ENCODE measurements at regions not wholly inside any gene's neighbourhood (a gene's known extent, or its start where the extent isn't known, plus 50 kb on each side); places are given as distances from the start of the nearest gene placed in this dataset.

DNA sequence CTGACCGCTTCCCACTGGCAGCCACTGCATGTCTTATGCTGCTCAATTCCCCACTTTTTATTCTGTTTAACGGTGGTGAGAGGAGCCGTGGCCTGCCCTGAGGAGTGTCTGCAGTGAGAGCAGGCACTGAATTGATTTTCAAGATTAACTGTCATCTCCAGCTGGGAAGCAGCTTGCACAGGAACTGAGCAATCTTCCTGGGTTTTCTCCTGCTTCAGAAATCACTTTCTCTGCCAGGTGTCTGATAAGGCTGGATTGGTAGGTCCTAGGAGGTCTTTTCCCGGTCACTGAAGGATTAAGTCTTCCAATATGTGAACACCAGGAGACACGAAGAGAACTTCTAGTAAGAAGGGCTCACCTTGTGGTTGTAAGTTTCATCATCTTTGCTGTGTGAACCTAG is 181.1 kb upstream of the RAD23B start:
- DNase-seq = no peak
- POLR2A ChIA-PET = no interaction called here
- no peak overlapping the region for H3K27ac Mint-ChIP-seq
- no peaks in the 10 kb centered on the region for H3K36me3 Mint-ChIP-seq (ENCODE audit: low read depth)
- CTCF ChIA-PET = no interaction called here
- no peaks in the 10 kb centered on the region for H3K27me3 Mint-ChIP-seq
- H3K4me3 Mint-ChIP-seq = no peak overlapping the region
- H3K9me3 Mint-ChIP-seq = no peaks in the 10 kb centered on the region
- no peaks in the 10 kb centered on the region for H3K4me1 Mint-ChIP-seq

DNA sequence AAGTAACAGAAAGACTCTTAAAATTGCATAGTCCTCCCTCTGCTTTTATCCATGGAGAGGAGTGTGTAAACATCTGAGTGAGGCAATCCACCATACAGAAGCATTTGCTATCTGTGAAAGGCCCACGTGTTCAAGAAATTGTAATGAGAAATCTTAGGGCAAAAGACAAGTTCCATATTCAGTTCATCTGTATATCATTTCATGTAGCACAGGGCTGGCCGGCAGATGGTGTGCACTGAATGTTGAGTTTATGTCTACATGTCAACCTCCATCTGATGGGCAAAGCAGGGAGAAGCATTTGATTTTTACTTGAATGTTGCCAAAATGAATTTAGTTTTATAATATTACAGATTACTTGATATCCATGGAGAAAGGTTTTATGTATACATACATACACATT is 179.5 kb upstream of the RAD23B start:
- CTCF ChIA-PET = interaction anchor here (0.7 kb wide), 1 partner anchor 27 kb away, joined by 3 read pairs; no protein-coding TSS in a partner anchor

DNA sequence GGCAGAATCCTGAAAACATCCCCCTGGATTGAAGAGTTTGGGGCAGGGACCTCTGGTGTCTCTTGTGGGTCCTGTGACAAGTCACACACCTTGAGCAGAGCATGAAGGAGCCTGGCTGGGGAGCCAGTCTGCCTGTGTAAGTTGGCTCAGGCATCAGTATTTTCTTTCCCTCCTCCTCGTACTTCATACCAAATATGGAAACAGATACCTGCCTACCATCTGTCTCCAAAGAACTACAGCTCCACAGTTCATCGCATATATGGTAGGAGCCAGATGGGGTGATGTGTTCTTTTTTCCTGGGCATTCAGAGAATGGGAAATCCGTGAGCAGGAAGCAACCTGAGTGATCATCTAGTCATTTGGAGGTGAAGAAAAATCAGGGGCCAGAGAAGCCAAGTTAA is 177.3 kb upstream of the RAD23B start:
- Mint-ChIP-seq H3K4me1 (no peaks in the 10 kb centered on the region), H3K27me3 (peaks cover 4% of the 10 kb centered on the region), H3K27ac (no peak overlapping the region), H3K9me3 (no peaks in the 10 kb centered on the region), H3K36me3 (ENCODE audit: low read depth) (no peaks in the 10 kb centered on the region), H3K4me3 (no peak overlapping the region)
- ChIA-PET POLR2A (no interaction called here), CTCF (interaction anchor here (0.5 kb wide), 2 partner anchors 447 to 475 kb away, joined by 4 read pairs; no protein-coding TSS in a partner anchor)
- no peak for DNase-seq

More for the DNA sequence above, 179.5 kb upstream of the RAD23B start:
- no peak for DNase-seq
- Mint-ChIP-seq H3K27ac (no peak overlapping the region), H3K4me3 (no peak overlapping the region), H3K9me3 (no peaks in the 10 kb centered on the region), H3K36me3 (ENCODE audit: low read depth) (no peaks in the 10 kb centered on the region), H3K27me3 (no peaks in the 10 kb centered on the region), H3K4me1 (no peaks in the 10 kb centered on the region)
- POLR2A ChIA-PET = no interaction called here

DNA sequence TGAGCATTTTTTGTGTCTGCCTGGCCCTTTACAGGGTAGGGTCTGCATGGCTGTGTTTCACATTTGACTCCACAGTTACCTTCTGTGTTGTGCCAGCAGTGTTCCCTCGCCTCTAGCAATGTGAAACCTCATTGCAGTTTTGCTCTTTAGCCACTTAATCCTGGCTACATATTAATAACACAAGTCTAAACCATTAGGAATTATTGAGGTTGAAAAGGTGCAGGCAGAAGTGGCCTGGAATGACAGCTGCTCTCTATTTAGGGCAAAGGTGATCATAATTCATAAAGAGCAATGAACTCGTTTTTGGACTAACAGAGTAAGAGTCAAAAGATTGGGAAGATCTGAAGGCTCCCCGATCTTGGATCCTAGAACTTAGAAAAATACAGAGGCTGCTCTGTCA is 176.7 kb upstream of the RAD23B start:
- Mint-ChIP-seq H3K27me3 (peaks cover 4% of the 10 kb centered on the region), H3K27ac (no peak overlapping the region), H3K9me3 (no peaks in the 10 kb centered on the region), H3K4me1 (no peaks in the 10 kb centered on the region), H3K36me3 (ENCODE audit: low read depth) (no peaks in the 10 kb centered on the region), H3K4me3 (no peak overlapping the region)
- POLR2A ChIA-PET = no interaction called here
- CTCF ChIA-PET = interaction anchor here (0.5 kb wide), 1 partner anchor 446 kb away, joined by 4 read pairs; no protein-coding TSS in a partner anchor
- DNase-seq = no peak

DNA sequence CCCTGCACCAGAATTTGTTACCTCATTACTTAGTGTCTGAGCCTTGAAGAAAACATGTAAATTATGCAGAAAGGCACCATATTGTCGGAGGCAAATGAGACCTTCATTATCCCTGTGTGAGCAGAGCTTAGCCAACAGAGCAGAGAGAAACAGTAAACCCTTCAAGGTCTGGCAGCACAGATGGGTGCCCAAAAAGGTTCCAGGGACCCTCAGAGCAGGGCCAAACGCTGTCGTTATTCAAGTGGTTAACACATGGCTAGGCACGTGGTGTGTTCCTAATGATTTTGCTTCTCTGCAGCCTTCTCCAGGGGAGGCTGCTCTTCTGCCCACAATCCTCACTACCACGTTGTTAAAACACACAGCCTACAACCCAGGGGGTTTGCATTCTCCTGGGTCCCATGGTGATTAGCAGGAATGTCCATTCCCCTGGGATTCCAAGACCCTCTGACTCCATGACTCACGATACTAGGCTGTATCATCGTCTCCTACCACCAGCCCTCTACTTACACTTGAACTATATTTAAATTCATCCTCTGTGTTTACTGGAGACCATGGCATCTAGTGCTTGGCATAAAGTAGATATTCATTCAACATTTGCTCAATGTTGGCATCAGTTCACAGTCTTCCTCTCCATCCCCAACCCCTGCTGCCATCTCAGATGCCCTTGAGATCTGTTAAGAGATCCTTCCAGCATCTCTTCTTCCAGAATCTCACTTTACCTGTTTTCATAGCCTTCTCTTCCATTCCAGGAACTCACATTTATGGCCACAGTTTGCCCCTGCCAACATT is 174.5 kb upstream of the RAD23B start:
- no peak overlapping the region for H3K27ac Mint-ChIP-seq
- no peak for DNase-seq
- H3K9me3 Mint-ChIP-seq = no peaks in the 10 kb centered on the region
- H3K4me1 Mint-ChIP-seq = no peaks in the 10 kb centered on the region
- H3K4me3 Mint-ChIP-seq = no peak overlapping the region
- ChIA-PET CTCF (no interaction called here), POLR2A (no interaction called here)
- peaks cover 6% of the 10 kb centered on the region for H3K27me3 Mint-ChIP-seq
- H3K36me3 Mint-ChIP-seq (ENCODE audit: low read depth) = no peaks in the 10 kb centered on the region

DNA sequence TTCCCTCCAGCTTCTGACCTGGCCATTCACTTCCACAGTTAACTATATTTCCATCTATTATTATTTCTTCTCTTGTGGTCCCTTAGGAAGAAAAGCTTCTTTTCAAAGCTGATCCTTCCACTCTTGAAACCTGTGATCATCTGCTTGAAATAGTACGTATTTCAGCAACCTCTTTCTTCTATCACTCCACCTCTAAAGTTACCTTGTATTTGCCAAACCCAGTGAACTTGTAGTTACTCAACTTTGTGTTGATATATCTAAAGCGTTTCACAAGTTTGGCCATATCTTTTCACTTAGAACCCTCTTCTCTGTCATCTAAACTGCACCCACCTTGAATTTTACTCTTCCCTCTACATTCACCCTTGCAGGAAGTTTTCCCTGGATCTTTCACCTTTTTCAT is 173.8 kb upstream of the RAD23B start:
- Mint-ChIP-seq H3K9me3 (no peaks in the 10 kb centered on the region), H3K36me3 (ENCODE audit: low read depth) (no peaks in the 10 kb centered on the region), H3K4me1 (peaks cover 3% of the 10 kb centered on the region), H3K27ac (no peak overlapping the region), H3K4me3 (no peak overlapping the region), H3K27me3 (peaks cover 6% of the 10 kb centered on the region)
- no peak for DNase-seq
- POLR2A ChIA-PET = no interaction called here
- CTCF ChIA-PET = no interaction called here

DNA sequence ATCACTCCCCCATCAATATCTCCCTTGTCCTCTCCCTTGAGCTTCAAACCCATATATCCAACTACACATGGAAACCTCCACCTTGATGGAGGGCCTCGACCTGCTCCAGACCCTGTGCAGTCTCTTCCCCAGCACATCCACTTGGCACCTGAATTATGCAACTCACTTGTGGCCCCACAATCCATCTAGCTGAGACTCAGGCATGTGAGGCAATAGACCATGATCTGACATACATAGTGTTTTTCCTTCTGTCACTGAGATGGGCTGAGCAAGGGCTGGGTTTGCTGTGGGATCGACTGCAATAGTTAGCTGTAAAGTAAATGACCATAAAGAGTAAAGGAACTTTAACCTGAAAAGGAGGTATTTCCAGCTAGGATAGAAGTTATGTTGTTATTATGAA is 172.9 kb upstream of the RAD23B start:
- ChIA-PET POLR2A (no interaction called here), CTCF (no interaction called here)
- H3K4me3 Mint-ChIP-seq = no peak overlapping the region
- no peaks in the 10 kb centered on the region for H3K9me3 Mint-ChIP-seq
- H3K27me3 Mint-ChIP-seq = peaks cover 6% of the 10 kb centered on the region
- DNase-seq = no peak
- H3K4me1 Mint-ChIP-seq = peaks cover 6% of the 10 kb centered on the region
- no peaks in the 10 kb centered on the region for H3K36me3 Mint-ChIP-seq (ENCODE audit: low read depth)
- no peak overlapping the region for H3K27ac Mint-ChIP-seq

DNA sequence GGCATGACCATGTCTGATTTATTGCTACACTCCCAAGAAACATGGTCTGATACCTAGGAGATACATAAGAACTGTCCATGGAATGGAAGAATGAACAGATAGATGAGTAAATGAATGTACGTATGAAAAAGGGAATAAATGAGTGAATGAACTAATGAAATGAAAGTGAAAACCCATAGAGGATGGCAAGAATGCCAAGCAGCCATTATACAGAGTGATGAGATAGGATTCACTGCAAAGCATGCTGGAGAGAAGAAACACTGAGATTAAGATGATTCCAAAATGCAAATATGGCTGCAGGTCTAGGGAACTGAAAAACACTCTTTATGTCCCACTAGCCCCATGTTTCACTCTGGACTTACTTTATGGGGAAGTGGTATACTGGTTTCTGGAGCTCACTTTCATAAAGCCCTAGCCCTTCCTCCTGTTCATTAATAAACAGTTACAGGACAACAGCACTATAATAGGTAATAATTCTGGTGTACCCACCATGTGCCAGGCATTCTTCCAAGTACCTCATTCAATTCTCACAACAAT is 170.3 kb upstream of the RAD23B start:
- no peak overlapping the region for H3K4me3 Mint-ChIP-seq
- peaks cover 6% of the 10 kb centered on the region for H3K4me1 Mint-ChIP-seq
- ChIA-PET POLR2A (no interaction called here), CTCF (no interaction called here)
- no peak for DNase-seq
- H3K27me3 Mint-ChIP-seq = peaks cover 6% of the 10 kb centered on the region
- H3K9me3 Mint-ChIP-seq = no peaks in the 10 kb centered on the region
- no peaks in the 10 kb centered on the region for H3K36me3 Mint-ChIP-seq (ENCODE audit: low read depth)
- H3K27ac Mint-ChIP-seq = no peak overlapping the region

DNA sequence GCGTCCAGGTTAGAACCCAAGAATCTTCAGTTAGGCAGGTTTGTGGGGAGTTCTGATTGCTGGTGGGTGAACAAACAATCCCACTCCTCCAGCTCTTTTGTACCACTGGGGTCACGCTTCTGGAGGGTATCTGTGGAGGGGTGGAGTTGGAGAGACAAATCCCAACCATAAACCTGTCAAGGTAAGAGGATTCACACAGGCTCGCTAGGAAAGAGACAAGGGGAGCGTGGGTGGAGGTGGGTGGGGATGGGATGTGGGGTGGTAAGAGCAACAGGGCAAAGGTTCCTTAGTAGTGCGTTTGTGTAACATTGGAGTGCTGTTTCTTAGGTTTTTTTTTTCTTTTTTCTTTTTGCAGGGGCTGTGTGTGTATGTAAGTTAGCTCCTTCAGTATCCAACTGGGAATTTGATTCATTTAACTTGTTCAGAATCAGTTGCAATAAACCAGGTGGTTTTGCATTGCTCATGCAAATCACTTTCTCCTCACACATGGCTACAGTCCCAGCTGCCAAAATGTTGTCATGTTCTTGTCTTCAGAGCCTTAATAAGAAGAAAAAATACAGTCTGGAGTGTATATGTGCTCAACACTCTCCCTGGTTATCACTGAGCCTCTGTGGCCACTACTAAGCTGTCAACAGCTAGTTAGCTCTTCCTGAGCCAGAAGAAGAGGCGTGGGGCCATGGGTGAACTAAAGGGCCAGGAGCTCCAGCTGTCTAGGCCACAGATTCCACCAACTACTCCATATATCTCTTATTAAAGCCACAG is 164.0 kb upstream of the RAD23B start:
- ChIA-PET POLR2A (no interaction called here), CTCF (interaction anchor here (0.7 kb wide), 1 partner anchor 57 kb away, joined by 6 read pairs; no protein-coding TSS in a partner anchor)
- Mint-ChIP-seq H3K4me1 (peaks cover 6% of the 10 kb centered on the region), H3K36me3 (ENCODE audit: low read depth) (no peaks in the 10 kb centered on the region), H3K27ac (no peak overlapping the region), H3K27me3 (no peaks in the 10 kb centered on the region), H3K9me3 (no peaks in the 10 kb centered on the region), H3K4me3 (no peak overlapping the region)
- no peak for DNase-seq

DNA sequence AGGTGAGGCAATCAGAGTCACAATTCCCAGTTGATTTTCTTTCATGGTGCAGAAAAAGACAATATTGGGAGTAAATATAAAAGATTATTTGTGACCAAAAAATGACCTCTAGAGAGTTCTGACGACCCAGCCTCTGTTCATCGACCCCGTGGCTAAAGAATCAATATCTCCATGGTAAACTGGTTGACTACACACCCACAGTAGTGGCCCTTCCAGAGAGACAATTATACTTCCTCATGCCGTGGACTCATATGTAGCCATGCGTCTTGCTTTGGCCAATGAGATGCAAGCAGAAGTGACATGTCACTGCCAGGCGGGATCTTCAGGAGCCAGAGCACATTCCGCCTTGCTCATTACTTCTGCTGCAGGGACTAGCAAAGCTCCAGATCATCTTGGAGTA is 163.3 kb upstream of the RAD23B start:
- DNase-seq = no peak
- Mint-ChIP-seq H3K4me3 (no peak overlapping the region), H3K27ac (no peak overlapping the region), H3K36me3 (ENCODE audit: low read depth) (no peaks in the 10 kb centered on the region), H3K9me3 (no peaks in the 10 kb centered on the region), H3K27me3 (peaks cover under 1% of the 10 kb centered on the region), H3K4me1 (peaks cover under 1% of the 10 kb centered on the region)
- POLR2A ChIA-PET = no interaction called here
- CTCF ChIA-PET = no interaction called here

DNA sequence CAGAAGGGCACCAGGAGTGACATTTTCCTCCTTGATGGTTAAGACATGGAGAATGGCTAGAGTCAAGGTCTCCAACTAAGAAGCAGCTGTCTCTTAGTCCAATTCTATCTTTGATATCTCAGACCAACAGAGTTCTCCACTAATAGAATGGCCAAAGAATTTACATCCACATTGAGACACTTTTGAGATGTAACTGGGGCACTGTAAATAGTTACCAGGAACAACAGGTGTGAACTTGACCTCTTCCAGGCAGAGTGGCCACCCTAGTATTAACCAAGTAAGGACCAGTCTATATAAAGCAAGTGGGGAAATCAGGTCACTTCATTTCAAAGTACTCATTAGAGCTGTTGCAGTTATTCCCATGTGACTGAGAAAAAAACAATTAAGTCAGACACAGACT is 159.7 kb upstream of the RAD23B start:
- H3K9me3 Mint-ChIP-seq = no peaks in the 10 kb centered on the region
- H3K4me3 Mint-ChIP-seq = no peak overlapping the region
- no peak overlapping the region for H3K27ac Mint-ChIP-seq
- ChIA-PET CTCF (no interaction called here), POLR2A (no interaction called here)
- H3K4me1 Mint-ChIP-seq = no peaks in the 10 kb centered on the region
- peaks cover 6% of the 10 kb centered on the region for H3K27me3 Mint-ChIP-seq
- DNase-seq = no peak
- no peaks in the 10 kb centered on the region for H3K36me3 Mint-ChIP-seq (ENCODE audit: low read depth)

DNA sequence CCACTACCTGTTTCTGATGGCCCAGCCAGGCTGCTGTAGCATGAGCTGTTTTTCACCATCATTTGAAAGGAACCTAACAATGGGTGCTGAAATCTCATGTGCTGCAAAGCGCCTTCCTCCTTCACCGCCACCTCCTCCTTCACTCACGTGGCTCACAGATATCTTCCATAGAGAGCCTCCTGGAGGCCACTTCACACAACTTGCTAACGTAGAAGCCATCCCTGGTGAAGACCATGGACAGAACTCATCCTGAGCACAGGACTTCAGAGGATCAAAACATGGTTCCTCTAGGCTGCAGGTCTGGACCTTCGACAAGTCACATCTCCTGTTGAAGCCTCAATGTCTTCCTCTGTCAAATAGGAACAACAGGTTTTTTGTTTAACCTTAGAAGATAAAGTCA is 155.5 kb upstream of the RAD23B start:
- CTCF ChIA-PET = no interaction called here

DNA sequence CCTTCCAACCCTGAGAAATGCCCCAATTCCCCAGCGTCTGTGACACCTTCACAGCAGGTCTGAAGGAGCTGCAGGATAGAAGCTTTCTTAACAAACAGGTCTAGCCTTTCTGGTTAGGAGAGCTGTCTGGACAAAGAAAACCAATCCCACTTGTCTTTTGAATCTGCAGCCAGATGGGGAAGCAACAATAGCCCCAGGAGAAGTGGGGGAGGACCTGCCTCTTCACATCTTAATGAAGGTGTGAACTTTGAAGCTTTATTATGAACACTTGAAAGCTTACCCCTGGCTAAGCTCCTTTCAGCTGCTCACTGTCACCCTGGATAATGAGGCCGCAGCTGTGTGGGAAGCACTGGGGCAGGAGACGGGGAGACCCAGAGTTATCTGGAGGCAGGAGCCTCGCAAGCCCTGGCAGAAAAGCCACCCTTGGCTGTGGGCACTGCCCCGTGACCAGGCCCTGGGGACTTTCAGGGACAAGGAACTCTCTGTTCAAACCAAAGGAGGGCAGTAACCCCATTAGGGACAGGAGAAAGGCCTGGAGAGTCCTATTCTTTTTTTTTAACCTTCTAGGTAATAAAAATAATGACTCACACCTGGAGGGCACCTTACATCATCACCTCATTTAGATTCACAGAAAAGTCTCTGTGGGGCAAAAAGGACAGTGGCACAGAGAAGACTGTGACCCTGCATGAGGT is 151.8 kb upstream of the RAD23B start:
- H3K27me3 Mint-ChIP-seq = peaks cover 4% of the 10 kb centered on the region
- H3K9me3 Mint-ChIP-seq = no peaks in the 10 kb centered on the region
- H3K4me3 Mint-ChIP-seq = no peak overlapping the region
- no peaks in the 10 kb centered on the region for H3K4me1 Mint-ChIP-seq
- no peak overlapping the region for H3K27ac Mint-ChIP-seq
- ChIA-PET POLR2A (no interaction called here), CTCF (no interaction called here)
- H3K36me3 Mint-ChIP-seq (ENCODE audit: low read depth) = no peaks in the 10 kb centered on the region
- DNase-seq = no peak

More for the DNA sequence above, 155.5 kb upstream of the RAD23B start:
- Mint-ChIP-seq H3K4me3 (no peak overlapping the region), H3K27ac (no peak overlapping the region), H3K27me3 (peaks cover 6% of the 10 kb centered on the region), H3K36me3 (ENCODE audit: low read depth) (no peaks in the 10 kb centered on the region), H3K4me1 (no peaks in the 10 kb centered on the region), H3K9me3 (no peaks in the 10 kb centered on the region)
- DNase-seq = no peak
- POLR2A ChIA-PET = no interaction called here

Data from activated CD4-positive, alpha-beta T cell treated with anti-CD3 and anti-CD28 coated beads, Interleukin-2, amount 10 ng/mL, durations not matched to agents 7 days and 5 days (primary cell).